ENCODE measurements at regions not wholly inside any gene's neighbourhood (a gene's known extent, or its start where the extent isn't known, plus 50 kb on each side); places are given as distances from the start of the nearest gene placed in this dataset.

- TF ChIP-seq ZHX2 (IDR thresholded peaks at IDR 0.05; ENCODE audit: low read depth) (no peak), ZHX2 (CRISPR knock-in tag; IDR thresholded peaks at IDR 0.05; ENCODE audit: borderline replicate concordance) (no peak), ZUFSP (CRISPR knock-in tag; IDR thresholded peaks at IDR 0.05; ENCODE audit: borderline replicate concordance) (no peak), PITX1 (CRISPR knock-in tag; IDR thresholded peaks at IDR 0.05) (no peak), GATAD2A (CRISPR knock-in tag; IDR thresholded peaks at IDR 0.05) (no peak)
Observed at GRCh38 chr6:94835264-94835663, 742.1 kb upstream of the MANEA start (continued).

- H2AFZ ChIP-seq (ENCODE audit: low read length): no peak overlapping the region
- ATAC-seq (no peak), DNase-seq (ENCODE audit: low spot score) (no peak), FAIRE-seq (no peak)
- POLR2A ChIA-PET: no interaction called here
- no peaks in the 10 kb centered on the region for H4K20me1 ChIP-seq (ENCODE audit: insufficient read depth, low read length)
- in situ Hi-C loops (cut with HindIII; ENCODE audit: extremely low pct_ligation_motif_present, low pct_unique_long_range_greater_than_20kb): no loop called here
- no peaks in the 10 kb centered on the region for H3K36me3 ChIP-seq (replicated peaks in 1 of 2; ENCODE audit: control insufficient read depth in 1 of 2, insufficient read depth in 2 of 2, low read length in 2 of 2)
- no peaks in the 10 kb centered on the region for H3K9me3 ChIP-seq (ENCODE audit: low read length)
- CTCF ChIA-PET (ENCODE audit: low intra/inter-chr PET ratio, low total read pairs): no interaction called here
- no peak overlapping the region for H3K27ac ChIP-seq (ENCODE audit: extremely low read length, insufficient read depth, low read length)
- H3K4me3 ChIP-seq (replicated peaks in 1 of 3; ENCODE audit: insufficient read depth in 1 of 3, low read depth in 2 of 3, low read length in 3 of 3): no peak overlapping the region
- BruUV-seq (replicated peaks): no TSS peak
- no peaks in the 10 kb centered on the region for H3K4me1 ChIP-seq (ENCODE audit: insufficient read depth, low read length)
- no peak for TF ChIP-seq GFI1 (CRISPR knock-in tag; IDR thresholded peaks at IDR 0.05; ENCODE audit: borderline replicate concordance)
- no peak overlapping the region for H3K4me2 ChIP-seq (ENCODE audit: low read depth, low read length)
- H3K9ac ChIP-seq (ENCODE audit: insufficient read depth, low read depth, low read length): no peak overlapping the region
- no peaks in the 10 kb centered on the region for H3K79me2 ChIP-seq (ENCODE audit: insufficient read depth, low read length)
- no peaks in the 10 kb centered on the region for H3K27me3 ChIP-seq (ENCODE audit: control insufficient read depth in 1 of 2, insufficient read depth in 2 of 2, low read length in 2 of 2)
- intact Hi-C loops (cut with micrococcal nuclease; ENCODE audit: unreplicated experiment): no loop called here
Observed at GRCh38 chr6:94813806-94814205, 763.5 kb upstream of the MANEA start.

All from HepG2 (cell line).